CD14-positive monocyte (primary cell): ENCODE measurements at regions not wholly inside any gene's neighbourhood (a gene's known extent, or its start where the extent isn't known, plus 50 kb on each side); places are given as distances from the start of the nearest gene placed in this dataset.

ENCODE experiments used
- DNase-seq, 3 donors: peaks; one replicate each; pipeline ENCODE4 v3.0.0-alpha.2; 2011 to 2022
- H2AFZ ChIP-seq: 2 replicates; pipeline ENCODE4 v1.6.0; 2012; ENCODE audit warnings: mild to moderate bottlenecking, low read depth, low read length, inconsistent platforms; ENCODE audit not compliant: insufficient read depth, poor library complexity, severe bottlenecking
- H3K27ac ChIP-seq, 2 donors: 1 replicate in 1 of 2; 2 replicates in 1 of 2; pipeline ENCODE4 v1.5.1; 2012 to 2013; ENCODE audit warnings: low read length in 2 of 2, control low read depth in 1 of 2, inconsistent platforms in 1 of 2, low read depth in 1 of 2, mild to moderate bottlenecking in 1 of 2
- H3K27me3 ChIP-seq, 2 donors: one replicate each; pipeline versions ENCODE4 v1.6.0 to v1.6.1; 2011 to 2013; ENCODE audit warnings: low read length in 2 of 2; ENCODE audit not compliant: control insufficient read depth in 2 of 2, insufficient read depth in 2 of 2
- H3K36me3 ChIP-seq, 2 donors: replicated peaks in 1 of 2; 1 replicate in 1 of 2; 2 replicates in 1 of 2; pipeline versions ENCODE4 v1.5.1 to v1.6.1; 2012 to 2013; ENCODE audit warnings: low read length in 2 of 2, control low read depth in 1 of 2, inconsistent platforms in 1 of 2, mild to moderate bottlenecking in 1 of 2; ENCODE audit not compliant: insufficient read depth in 2 of 2, control insufficient read depth in 1 of 2
- H3K4me1 ChIP-seq, 2 donors: 1 replicate in 1 of 2; 2 replicates in 1 of 2; pipeline versions ENCODE4 v1.5.1 to v1.6.1; 2012 to 2013; ENCODE audit warnings: low read length in 2 of 2, control low read depth in 1 of 2, inconsistent platforms in 1 of 2, mild to moderate bottlenecking in 1 of 2, moderate library complexity in 1 of 2; ENCODE audit not compliant: insufficient read depth in 2 of 2, control insufficient read depth in 1 of 2
- H3K4me2 ChIP-seq: replicated peaks from 2 replicates; pipeline ENCODE3; 2012; ENCODE audit warnings: low read length, moderate library complexity, mild to moderate bottlenecking; ENCODE audit not compliant: poor library complexity, severe bottlenecking; ENCODE audit errors: extremely low read depth
- H3K4me3 ChIP-seq, 3 experiments: fragments of 200-600 bp in 1 of 3; sonication (generic) in 1 of 3; replicated peaks in 1 of 3; 1 replicate in 2 of 3; 2 replicates in 1 of 3; pipeline ENCODE4 v1.5.1; 2011 to 2013; ENCODE audit warnings: low read length in 3 of 3, mild to moderate bottlenecking in 3 of 3, control low read depth in 2 of 3, low read depth in 2 of 3, inconsistent platforms in 1 of 3, moderate library complexity in 1 of 3
- H3K79me2 ChIP-seq: 2 replicates; pipeline ENCODE4 v1.6.0; 2012; ENCODE audit warnings: mild to moderate bottlenecking, control low read depth, inconsistent platforms, low read length, moderate library complexity; ENCODE audit not compliant: insufficient read depth
- H3K9ac ChIP-seq: 2 replicates; pipeline ENCODE4 v1.6.0; 2017; ENCODE audit warnings: low read length, mild to moderate bottlenecking; ENCODE audit not compliant: insufficient read depth, poor library complexity, severe bottlenecking
- H3K9me3 ChIP-seq, 2 donors: replicated peaks in 1 of 2; 1 replicate in 1 of 2; 2 replicates in 1 of 2; pipeline versions ENCODE4 v1.5.1 to v1.6.1; 2012 to 2013; ENCODE audit warnings: low read length in 2 of 2, control low read depth in 1 of 2; ENCODE audit not compliant: control insufficient read depth in 1 of 2, insufficient read depth in 1 of 2
- H4K20me1 ChIP-seq: 2 replicates; pipeline ENCODE4 v1.6.0; 2012; ENCODE audit warnings: mild to moderate bottlenecking, low read length, control low read depth, moderate library complexity; ENCODE audit not compliant: insufficient read depth
- H3K27ac Mint-ChIP-seq, 7 donors: one replicate each; pipeline ENCODE4 v1.8.0; 2020; ENCODE audit warnings: mild to moderate bottlenecking in 7 of 7, mixed read lengths in 7 of 7, moderate library complexity in 6 of 7, inconsistent platforms in 2 of 7
- H3K27me3 Mint-ChIP-seq, 3 donors: one replicate each; pipeline ENCODE4 v1.8.0; 2021 to 2022; ENCODE audit warnings: low read depth in 3 of 3, mild to moderate bottlenecking in 3 of 3, mixed read lengths in 3 of 3, moderate library complexity in 3 of 3, inconsistent platforms in 1 of 3
- H3K36me3 Mint-ChIP-seq, 2 donors: one replicate each; pipeline ENCODE4 v1.8.0; 2020; ENCODE audit warnings: mixed read lengths in 2 of 2, inconsistent platforms in 1 of 2, mild to moderate bottlenecking in 1 of 2
- H3K4me1 Mint-ChIP-seq: one replicate; pipeline ENCODE4 v1.8.0; 2020; ENCODE audit warnings: mild to moderate bottlenecking, mixed read lengths
- H3K4me3 Mint-ChIP-seq, 2 donors: one replicate each; pipeline ENCODE4 v1.8.0; 2020; ENCODE audit warnings: mild to moderate bottlenecking in 2 of 2, mixed read lengths in 2 of 2, moderate library complexity in 1 of 2
- H3K9me3 Mint-ChIP-seq, 7 donors: one replicate each; pipeline ENCODE4 v1.8.0; 2020 to 2022; ENCODE audit warnings: mixed read lengths in 7 of 7, mild to moderate bottlenecking in 6 of 7, moderate library complexity in 6 of 7, inconsistent platforms in 2 of 7
- WGBS: methylation state at CpG from one replicate; pipeline ENCODE4 v1.1.5; 2013; ENCODE audit warnings: missing lambda C conversion rate; ENCODE audit not compliant: insufficient coverage; 5-methylcytosine and 5-hydroxymethylcytosine counted together
- intact Hi-C, 2 donors: fragments of 100-400 bp; cut with micrococcal nuclease; formaldehyde crosslinking; loops; one replicate each; pipeline versions ENCODE4 v1.15.0 to v1.15.1; 2023
- TF ChIP-seq, protein P1 (sequence below): fragments of 200-600 bp; IDR thresholded peaks from one replicate; pipeline ENCODE4 v1.8.0; 2022; ENCODE audit warnings: antibody characterized with exemption, mild to moderate bottlenecking

DNA sequence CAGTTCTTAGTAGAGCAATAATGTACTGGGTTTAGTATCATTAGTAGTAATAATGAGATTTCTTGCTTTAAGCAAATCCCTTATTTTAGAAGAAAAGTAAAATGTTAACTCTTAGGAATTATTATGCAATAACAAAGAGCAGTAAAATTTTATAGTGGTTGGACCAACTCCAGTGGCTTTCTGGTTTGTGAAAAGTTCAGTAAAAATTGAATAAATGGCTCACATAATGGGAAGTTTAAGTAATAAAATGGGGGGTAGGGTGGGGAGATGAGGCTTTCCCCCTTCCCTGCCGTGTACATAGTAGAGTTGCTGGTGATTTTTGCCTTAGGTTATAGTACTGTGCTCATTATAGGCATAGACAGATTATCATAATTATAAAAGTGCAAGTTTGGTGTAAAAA, 250.5 kb upstream of the ATP2B1 start:
- Histone ChIP-seq H3K79me2 (no peaks in the 10 kb centered on the region), H2AFZ (no peak overlapping the region), H3K9me3 (no peaks in the 10 kb centered on the region), H3K27me3 (no peaks in the 10 kb centered on the region), H3K36me3 (no peaks in the 10 kb centered on the region), H3K9ac (no peak overlapping the region), H3K27ac (no peak overlapping the region), H3K4me3 (no peak overlapping the region), H3K4me2 (no peak overlapping the region), H4K20me1 (no peaks in the 10 kb centered on the region), H3K4me1 (no peaks in the 10 kb centered on the region)
- Mint-ChIP-seq H3K36me3 (no peaks in the 10 kb centered on the region), H3K4me3 (no peak overlapping the region), H3K27ac (peak overlapping the region in 1 of 7 donors; percentile 24), H3K27me3 (peaks cover 0 to 2% (median 0%) of the 10 kb centered on the region in 3 donors), H3K4me1 (peaks cover 6% of the 10 kb centered on the region), H3K9me3 (peaks cover 0 to 4% (median 2%) of the 10 kb centered on the region in 7 donors)
- TF ChIP-seq, protein P1, sequence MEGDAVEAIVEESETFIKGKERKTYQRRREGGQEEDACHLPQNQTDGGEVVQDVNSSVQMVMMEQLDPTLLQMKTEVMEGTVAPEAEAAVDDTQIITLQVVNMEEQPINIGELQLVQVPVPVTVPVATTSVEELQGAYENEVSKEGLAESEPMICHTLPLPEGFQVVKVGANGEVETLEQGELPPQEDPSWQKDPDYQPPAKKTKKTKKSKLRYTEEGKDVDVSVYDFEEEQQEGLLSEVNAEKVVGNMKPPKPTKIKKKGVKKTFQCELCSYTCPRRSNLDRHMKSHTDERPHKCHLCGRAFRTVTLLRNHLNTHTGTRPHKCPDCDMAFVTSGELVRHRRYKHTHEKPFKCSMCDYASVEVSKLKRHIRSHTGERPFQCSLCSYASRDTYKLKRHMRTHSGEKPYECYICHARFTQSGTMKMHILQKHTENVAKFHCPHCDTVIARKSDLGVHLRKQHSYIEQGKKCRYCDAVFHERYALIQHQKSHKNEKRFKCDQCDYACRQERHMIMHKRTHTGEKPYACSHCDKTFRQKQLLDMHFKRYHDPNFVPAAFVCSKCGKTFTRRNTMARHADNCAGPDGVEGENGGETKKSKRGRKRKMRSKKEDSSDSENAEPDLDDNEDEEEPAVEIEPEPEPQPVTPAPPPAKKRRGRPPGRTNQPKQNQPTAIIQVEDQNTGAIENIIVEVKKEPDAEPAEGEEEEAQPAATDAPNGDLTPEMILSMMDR, result no peak
- no peak for DNase-seq
- intact Hi-C loops, result no loop called here
- no CpG with 5 or more reads among the region's 1 CpG for WGBS

DNA sequence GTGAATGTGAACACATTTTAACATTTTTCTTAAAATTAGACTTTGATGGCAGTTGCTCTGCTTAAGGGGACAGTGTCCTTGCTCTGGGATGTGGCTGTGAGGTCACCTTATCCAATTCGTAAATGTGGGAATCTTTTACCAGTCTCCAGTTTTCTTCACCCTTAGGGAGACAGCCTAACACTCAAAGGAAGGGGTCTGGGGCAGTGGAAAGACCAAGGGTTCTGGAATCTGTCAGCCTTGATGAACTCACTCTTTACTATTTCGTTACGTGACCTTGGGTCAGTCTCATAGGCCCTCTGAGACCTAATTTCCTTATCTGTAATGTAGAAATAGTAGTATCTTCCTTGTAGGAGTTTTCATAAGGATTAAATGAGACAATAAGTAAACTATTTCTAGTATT, 245.6 kb upstream of the ATP2B1 start:
- Histone ChIP-seq H3K27ac (no peak overlapping the region), H2AFZ (no peak overlapping the region), H3K9ac (no peak overlapping the region), H3K79me2 (no peaks in the 10 kb centered on the region), H3K4me1 (peaks cover 3 to 9% of the 10 kb centered on the region in 2 donors), H3K4me2 (no peak overlapping the region), H3K4me3 (no peak overlapping the region), H3K9me3 (no peaks in the 10 kb centered on the region), H4K20me1 (no peaks in the 10 kb centered on the region), H3K36me3 (no peaks in the 10 kb centered on the region), H3K27me3 (no peaks in the 10 kb centered on the region)
- Mint-ChIP-seq H3K9me3 (peaks cover 0 to 3% (median 1%) of the 10 kb centered on the region in 7 donors), H3K4me3 (no peak overlapping the region), H3K36me3 (no peaks in the 10 kb centered on the region), H3K27ac (no peak overlapping the region), H3K27me3 (no peaks in the 10 kb centered on the region), H3K4me1 (peaks cover 6% of the 10 kb centered on the region)
- DNase-seq, result no peak
- intact Hi-C loops, result no loop called here
- WGBS, result no CpG with 5 or more reads among the region's 3 CpGs
- TF ChIP-seq, protein P1, result no peak
